GM23338 (cell line): ENCODE measurements at regions not wholly inside any gene's neighbourhood (a gene's known extent, or its start where the extent isn't known, plus 50 kb on each side); places are given as distances from the start of the nearest gene placed in this dataset.

Experiments
- ATAC-seq: fragments of 200-7000 bp; cut with Tn5 transposase; 3 replicates; pipeline ENCODE4 v1.9.1; 2020
- DNase-seq: peaks from one replicate; pipeline ENCODE4 v3.0.0-alpha.2; 2015; ENCODE audit warnings: low spot score
- H2AFZ ChIP-seq: fragments of 200-600 bp; sonication (generic); 2 replicates; pipeline ENCODE4 v1.8.0; 2016; ENCODE audit warnings: antibody characterized with exemption, mild to moderate bottlenecking, moderate library complexity
- H3F3A ChIP-seq: fragments of 200-600 bp; sonication (generic); replicated peaks from 2 replicates; pipeline ENCODE4 v1.8.0; 2017; ENCODE audit warnings: antibody characterized with exemption, mixed run types, low read depth
- H3K27ac ChIP-seq: fragments of 200-600 bp; sonication (generic); 2 replicates; pipeline ENCODE4 v1.6.1; 2016; ENCODE audit warnings: low read depth
- H3K27me3 ChIP-seq: fragments of 200-600 bp; sonication (generic); 2 replicates; pipeline ENCODE4 v1.8.0; 2016; ENCODE audit warnings: mild to moderate bottlenecking, mixed run types, moderate library complexity; ENCODE audit not compliant: insufficient read depth
- H3K36me3 ChIP-seq: fragments of 200-600 bp; sonication (generic); 2 replicates; pipeline ENCODE4 v1.8.0; 2016; ENCODE audit warnings: mild to moderate bottlenecking; ENCODE audit not compliant: insufficient read depth
- H3K4me1 ChIP-seq: fragments of 200-600 bp; sonication (generic); 2 replicates; pipeline ENCODE4 v1.8.0; 2016; ENCODE audit warnings: mild to moderate bottlenecking, moderate library complexity; ENCODE audit not compliant: insufficient read depth
- H3K4me2 ChIP-seq: fragments of 200-600 bp; sonication (generic); 2 replicates; pipeline ENCODE4 v1.7.1; 2017; ENCODE audit warnings: mixed run types
- H3K4me3 ChIP-seq: fragments of 200-600 bp; sonication (generic); 2 replicates; pipeline ENCODE4 v1.6.1; 2016; ENCODE audit warnings: mixed run types
- H3K79me2 ChIP-seq: fragments of 200-600 bp; sonication (generic); replicated peaks from 2 replicates; pipeline ENCODE4 v1.8.0; 2017; ENCODE audit warnings: mild to moderate bottlenecking; ENCODE audit not compliant: insufficient read depth
- H3K9me2 ChIP-seq: fragments of 200-600 bp; sonication (generic); 2 replicates; pipeline ENCODE4 v1.8.0; 2017; ENCODE audit not compliant: insufficient read depth
- H4K20me1 ChIP-seq: fragments of 200-600 bp; sonication (generic); replicated peaks from 2 replicates; pipeline ENCODE4 v1.8.0; 2017; ENCODE audit warnings: mild to moderate bottlenecking; ENCODE audit not compliant: insufficient read depth
- H3K27ac Mint-ChIP-seq: 2 replicates; pipeline ENCODE4 v1.8.0; 2020; ENCODE audit warnings: inconsistent platforms, mild to moderate bottlenecking, moderate library complexity, mixed read lengths
- H3K27me3 Mint-ChIP-seq: 3 replicates; pipeline ENCODE4 v1.8.0; 2022; ENCODE audit warnings: low read depth, mild to moderate bottlenecking, moderate library complexity, mixed read lengths, inconsistent platforms; ENCODE audit not compliant: insufficient read depth, poor library complexity
- H3K36me3 Mint-ChIP-seq: 3 replicates; pipeline ENCODE4 v1.8.0; 2021; ENCODE audit warnings: low read depth, mild to moderate bottlenecking, inconsistent platforms, moderate library complexity, mixed read lengths
- H3K4me1 Mint-ChIP-seq: 3 replicates; pipeline ENCODE4 v1.8.0; 2020; ENCODE audit warnings: mild to moderate bottlenecking, inconsistent platforms, mixed read lengths
- H3K4me3 Mint-ChIP-seq: 3 replicates; pipeline ENCODE4 v1.8.0; 2021; ENCODE audit warnings: moderate library complexity, mild to moderate bottlenecking, inconsistent platforms, mixed read lengths
- H3K9me3 Mint-ChIP-seq: 3 replicates; pipeline ENCODE4 v1.8.0; 2020; ENCODE audit warnings: moderate library complexity, mild to moderate bottlenecking, inconsistent platforms, mixed read lengths
- CREB1 ChIP-seq: fragments of 250-450 bp; sonication (Bioruptor Pico); IDR thresholded peaks from 2 replicates; pipeline ENCODE4 v1.5.0; 2020; ENCODE audit warnings: low read depth, mild to moderate bottlenecking, moderate library complexity
- EZH2 ChIP-seq: fragments of 200-600 bp; sonication (generic); IDR thresholded peaks from one replicate; pipeline ENCODE4 v1.8.0; 2017; ENCODE audit warnings: antibody characterized with exemption, mild to moderate bottlenecking, low read depth; ENCODE audit not compliant: unreplicated experiment
- EZH2phosphoT487 ChIP-seq: fragments of 200-600 bp; sonication (generic); IDR thresholded peaks from one replicate; pipeline ENCODE4 v1.8.1; 2018; ENCODE audit warnings: antibody characterized with exemption; ENCODE audit not compliant: unreplicated experiment
- JUNB ChIP-seq: IDR thresholded peaks from one replicate; pipeline ENCODE4 v1.6.1; 2016; ENCODE audit warnings: antibody characterized with exemption; ENCODE audit not compliant: unreplicated experiment
- NANOG ChIP-seq: IDR thresholded peaks from 2 replicates; pipeline ENCODE4 v1.6.1; 2016; ENCODE audit warnings: antibody characterized with exemption, borderline replicate concordance
- POLR2AphosphoS5 ChIP-seq: IDR thresholded peaks from 2 replicates; pipeline ENCODE4 v1.6.1; 2016; ENCODE audit warnings: antibody characterized with exemption, low read depth
- REST ChIP-seq: IDR thresholded peaks from one replicate; pipeline ENCODE4 v1.6.1; 2018; ENCODE audit warnings: antibody characterized with exemption; ENCODE audit not compliant: unreplicated experiment
- STAT1 ChIP-seq: IDR thresholded peaks from one replicate; pipeline ENCODE4 v1.6.1; 2016; ENCODE audit warnings: antibody characterized with exemption; ENCODE audit not compliant: unreplicated experiment
- ZNF114 ChIP-seq: fragments of 250-450 bp; sonication (Bioruptor Pico); IDR thresholded peaks from 2 replicates; pipeline ENCODE4 v1.5.0; 2020; ENCODE audit warnings: mild to moderate bottlenecking, moderate library complexity
- ZNF331 ChIP-seq: fragments of 250-450 bp; sonication (Bioruptor Pico); IDR thresholded peaks from 2 replicates; pipeline ENCODE4 v1.5.0; 2020; ENCODE audit warnings: low read depth, mild to moderate bottlenecking, moderate library complexity
- ZNF462 ChIP-seq: fragments of 250-450 bp; sonication (Bioruptor Pico); IDR thresholded peaks from 2 replicates; pipeline ENCODE4 v1.5.0; 2020; ENCODE audit warnings: mild to moderate bottlenecking, moderate library complexity
- TF ChIP-seq, protein P1 (sequence below), 2 experiments: fragments of 200-600 bp in 1 of 2; sonication (generic) in 1 of 2; conservative IDR thresholded peaks; 2 replicates each; pipeline versions ENCODE4 v1.5.1 to v1.6.1; 2016 to 2017; ENCODE audit warnings: antibody characterized with exemption in 2 of 2, low read depth in 2 of 2, mild to moderate bottlenecking in 2 of 2, moderate library complexity in 1 of 2
- TF ChIP-seq, protein P2 (sequence below): IDR thresholded peaks from 2 replicates; pipeline ENCODE4 v1.6.1; 2016; ENCODE audit warnings: antibody characterized with exemption

DNA sequence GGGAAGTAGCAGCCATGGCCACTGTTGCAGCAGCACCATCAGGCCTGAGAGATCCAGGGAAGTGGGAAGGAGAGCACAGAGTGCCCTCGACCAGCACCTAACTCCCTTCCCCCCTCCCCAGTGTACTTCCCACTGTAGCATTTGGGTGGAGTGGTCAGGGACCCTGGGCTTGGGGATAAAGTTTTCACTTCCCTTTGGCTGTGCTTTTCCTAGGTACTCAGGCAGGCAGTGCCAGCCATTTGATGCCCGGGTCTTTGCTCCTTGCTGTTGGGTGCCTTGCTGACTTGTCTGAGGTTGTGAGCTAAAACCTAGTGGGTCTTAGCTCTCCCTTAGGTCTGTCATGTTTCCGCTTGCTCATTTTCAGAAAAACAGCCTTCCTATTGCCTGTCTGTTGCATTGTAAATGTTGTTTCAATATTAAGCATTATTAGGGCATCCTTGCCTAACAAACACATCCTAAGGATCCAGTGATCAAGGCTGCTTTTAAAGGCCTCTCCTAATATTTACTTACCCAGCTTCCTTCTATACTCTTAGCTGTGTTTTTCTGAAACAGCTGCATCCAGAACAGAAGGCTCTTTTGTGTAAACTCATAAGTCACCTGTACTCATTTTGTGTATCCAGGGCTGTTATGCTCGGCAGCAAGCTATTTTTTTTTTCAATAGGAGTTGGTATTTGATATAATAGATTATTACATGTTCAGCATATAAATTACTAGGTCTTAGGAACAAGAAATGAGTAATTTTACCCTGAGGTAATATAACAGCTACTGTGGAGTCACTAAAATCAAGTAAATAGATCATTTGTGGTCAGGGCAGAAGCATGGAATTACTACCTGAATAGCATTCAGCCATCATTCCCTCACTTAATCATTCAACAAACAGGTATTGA is 418.6 kb upstream of the PROX1 start:
- Histone ChIP-seq H2AFZ (no peak overlapping the region), H3K36me3 (no peaks in the 10 kb centered on the region), H3K4me2 (no peak overlapping the region), H3F3A (no peaks in the 10 kb centered on the region), H3K9me2 (no peaks in the 10 kb centered on the region), H3K4me1 (no peaks in the 10 kb centered on the region), H3K27me3 (no peaks in the 10 kb centered on the region), H3K79me2 (no peaks in the 10 kb centered on the region), H3K27ac (no peak overlapping the region), H3K4me3 (no peak overlapping the region), H4K20me1 (no peaks in the 10 kb centered on the region)
- H3K4me3 Mint-ChIP-seq = no peak overlapping the region
- peaks cover 21% of the 10 kb centered on the region for H3K9me3 Mint-ChIP-seq
- H3K4me1 Mint-ChIP-seq = no peaks in the 10 kb centered on the region
- H3K36me3 Mint-ChIP-seq = peaks cover 12% of the 10 kb centered on the region; the same call in 2 of the 3 replicates
- DNase-seq (no peak), ATAC-seq (no peak)
- no peaks in the 10 kb centered on the region for H3K27me3 Mint-ChIP-seq
- no peak for TF ChIP-seq JUNB
- TF ChIP-seq ZNF114 (CRISPR knock-in tag) = no peak
- TF ChIP-seq ZNF331 (CRISPR knock-in tag) = no peak
- no peak for TF ChIP-seq CREB1 (CRISPR knock-in tag)
- no peak for TF ChIP-seq REST
- TF ChIP-seq, protein P1, sequence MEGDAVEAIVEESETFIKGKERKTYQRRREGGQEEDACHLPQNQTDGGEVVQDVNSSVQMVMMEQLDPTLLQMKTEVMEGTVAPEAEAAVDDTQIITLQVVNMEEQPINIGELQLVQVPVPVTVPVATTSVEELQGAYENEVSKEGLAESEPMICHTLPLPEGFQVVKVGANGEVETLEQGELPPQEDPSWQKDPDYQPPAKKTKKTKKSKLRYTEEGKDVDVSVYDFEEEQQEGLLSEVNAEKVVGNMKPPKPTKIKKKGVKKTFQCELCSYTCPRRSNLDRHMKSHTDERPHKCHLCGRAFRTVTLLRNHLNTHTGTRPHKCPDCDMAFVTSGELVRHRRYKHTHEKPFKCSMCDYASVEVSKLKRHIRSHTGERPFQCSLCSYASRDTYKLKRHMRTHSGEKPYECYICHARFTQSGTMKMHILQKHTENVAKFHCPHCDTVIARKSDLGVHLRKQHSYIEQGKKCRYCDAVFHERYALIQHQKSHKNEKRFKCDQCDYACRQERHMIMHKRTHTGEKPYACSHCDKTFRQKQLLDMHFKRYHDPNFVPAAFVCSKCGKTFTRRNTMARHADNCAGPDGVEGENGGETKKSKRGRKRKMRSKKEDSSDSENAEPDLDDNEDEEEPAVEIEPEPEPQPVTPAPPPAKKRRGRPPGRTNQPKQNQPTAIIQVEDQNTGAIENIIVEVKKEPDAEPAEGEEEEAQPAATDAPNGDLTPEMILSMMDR (conservative IDR thresholded peaks at IDR 0.05; ENCODE audit: low read depth in 2 of 2) = no peak
- TF ChIP-seq STAT1 = no peak
- TF ChIP-seq, protein P2, sequence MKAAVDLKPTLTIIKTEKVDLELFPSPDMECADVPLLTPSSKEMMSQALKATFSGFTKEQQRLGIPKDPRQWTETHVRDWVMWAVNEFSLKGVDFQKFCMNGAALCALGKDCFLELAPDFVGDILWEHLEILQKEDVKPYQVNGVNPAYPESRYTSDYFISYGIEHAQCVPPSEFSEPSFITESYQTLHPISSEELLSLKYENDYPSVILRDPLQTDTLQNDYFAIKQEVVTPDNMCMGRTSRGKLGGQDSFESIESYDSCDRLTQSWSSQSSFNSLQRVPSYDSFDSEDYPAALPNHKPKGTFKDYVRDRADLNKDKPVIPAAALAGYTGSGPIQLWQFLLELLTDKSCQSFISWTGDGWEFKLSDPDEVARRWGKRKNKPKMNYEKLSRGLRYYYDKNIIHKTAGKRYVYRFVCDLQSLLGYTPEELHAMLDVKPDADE = no peak
- no peak for TF ChIP-seq EZH2
- TF ChIP-seq POLR2AphosphoS5 = no peak
- TF ChIP-seq EZH2phosphoT487 = no peak
- no peak for TF ChIP-seq NANOG
- TF ChIP-seq ZNF462 (CRISPR knock-in tag) = no peak
- H3K27ac Mint-ChIP-seq = no peak overlapping the region
